HG03060 (cell line): ENCODE measurements at regions not wholly inside any gene's neighbourhood (a gene's known extent, or its start where the extent isn't known, plus 50 kb on each side); places are given as distances from the start of the nearest gene placed in this dataset.

Experiments
- ATAC-seq: cut with Tn5 transposase; IDR thresholded peaks from one replicate; pipeline ENCODE4 v1.9.1; 2021; ENCODE audit warnings: low read depth, moderate number of reproducible peaks; ENCODE audit not compliant: unreplicated experiment

DNA sequence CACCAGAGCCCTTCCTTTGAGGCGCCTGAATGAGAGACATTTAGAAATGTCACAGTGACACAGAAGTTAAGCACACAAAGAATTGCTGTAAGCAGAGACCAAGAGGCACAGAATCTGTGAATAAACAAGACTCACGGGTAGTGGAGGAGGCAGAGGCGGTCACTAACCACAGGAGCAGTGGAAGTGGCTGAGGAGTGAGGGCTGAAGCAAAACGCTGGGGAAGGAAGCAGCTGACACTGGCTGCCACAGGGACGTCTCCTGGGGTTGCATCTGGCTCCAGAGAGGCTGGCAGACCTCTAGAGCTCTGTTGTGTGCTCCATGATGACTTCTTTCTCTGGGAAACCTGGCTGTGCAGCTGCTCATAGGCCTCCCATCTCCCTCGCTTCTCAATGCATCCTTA, 65.0 kb upstream of the SLC2A12 start:
- no peak for ATAC-seq

DNA sequence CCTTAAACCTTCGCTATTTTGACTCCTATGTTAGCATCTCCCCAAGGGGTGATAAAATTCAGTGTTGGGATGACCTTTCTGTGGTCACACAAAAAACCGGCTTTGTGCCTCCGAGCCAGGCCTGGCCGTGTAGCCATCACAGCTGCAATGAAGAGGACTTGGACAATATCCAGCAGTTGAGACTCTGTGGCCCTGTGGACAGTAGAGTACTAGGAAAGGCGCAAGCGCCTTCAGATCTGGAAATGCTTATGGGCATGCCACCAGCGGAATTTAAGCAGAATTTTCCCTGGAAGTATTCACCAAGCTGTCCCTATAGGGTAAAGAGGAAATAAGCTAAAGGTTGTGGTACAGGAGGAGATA, 63.3 kb upstream of the SLC2A12 start:
- ATAC-seq = no peak

DNA sequence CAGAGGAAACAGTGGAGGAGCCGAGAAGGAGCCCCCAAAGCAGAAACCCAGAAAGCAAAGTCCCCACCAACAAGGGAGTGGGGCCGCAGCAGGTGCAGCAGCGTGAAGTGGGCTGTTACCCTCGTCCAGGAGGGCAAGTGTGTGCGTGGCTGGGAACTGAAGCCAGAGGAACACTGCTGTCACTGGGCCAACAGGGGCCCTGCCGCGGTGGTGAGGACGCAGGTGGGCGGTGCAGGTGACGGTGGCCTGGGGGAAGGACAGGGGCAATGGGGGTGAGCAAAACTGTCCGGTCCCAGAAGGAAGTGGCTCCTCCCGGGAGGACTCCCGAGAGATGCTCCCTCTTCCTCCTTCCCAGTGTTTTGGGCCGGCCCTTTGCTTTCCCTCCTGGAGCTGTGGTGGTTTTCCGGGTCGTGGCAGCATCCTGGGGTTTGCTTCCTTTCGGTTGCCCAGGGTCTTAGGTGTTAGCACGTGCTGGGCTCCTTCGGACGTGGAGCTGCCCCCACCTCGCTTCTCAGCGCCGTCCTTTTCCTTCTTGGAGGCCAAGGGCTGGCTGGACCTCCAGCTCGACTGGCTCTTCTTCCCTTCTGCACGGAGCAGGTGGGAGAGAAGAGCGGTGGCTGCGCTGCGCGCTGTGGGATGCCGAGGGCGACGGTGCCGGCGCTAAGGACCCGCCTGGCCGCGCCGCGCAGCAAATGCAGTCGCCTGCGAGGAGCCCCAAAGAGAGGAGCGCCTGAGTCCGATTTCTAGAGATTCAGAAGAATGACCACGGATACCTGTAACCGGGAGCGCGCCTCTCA, 62.7 kb upstream of the SLC2A12 start:
- no peak for ATAC-seq

DNA sequence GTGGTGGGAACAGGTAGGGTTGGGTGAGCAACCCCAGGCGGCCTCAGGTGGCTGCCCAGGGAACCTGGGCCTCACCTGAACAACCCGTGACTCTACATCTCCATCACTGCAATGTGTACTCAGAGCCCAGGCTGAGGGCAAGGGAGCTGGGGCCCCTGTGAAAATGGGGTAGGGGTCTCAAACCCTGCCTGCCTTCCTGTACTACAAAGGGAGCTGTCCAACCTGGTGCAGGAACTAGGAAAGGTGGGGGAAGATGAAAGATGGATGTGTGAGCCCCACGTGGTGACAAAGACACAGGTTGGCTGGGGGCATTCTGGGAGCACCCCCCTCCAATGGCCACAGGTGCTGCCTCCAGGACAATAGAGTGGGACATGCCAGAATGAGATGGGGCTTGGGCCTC, 62.1 kb upstream of the SLC2A12 start:
- ATAC-seq = no peak

DNA sequence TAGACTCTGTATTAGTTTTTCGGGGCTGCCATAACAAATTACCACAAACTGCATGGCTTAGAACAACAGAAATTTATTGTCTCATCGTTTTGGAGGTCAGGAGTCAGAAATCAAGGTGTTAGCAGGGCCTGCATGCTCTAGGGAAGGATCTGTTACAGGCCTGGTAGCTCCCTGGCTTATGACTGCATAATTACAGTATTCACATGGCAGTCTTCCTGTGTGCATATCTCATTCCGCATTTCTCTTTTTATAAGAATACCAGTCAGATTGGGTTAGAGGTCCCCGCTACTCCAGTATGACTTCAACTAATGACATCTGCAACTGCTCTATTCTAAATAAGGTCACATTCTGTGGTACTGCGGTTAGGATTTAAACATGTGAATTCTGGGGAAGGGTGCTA, 59.3 kb upstream of the SLC2A12 start:
- no peak for ATAC-seq

DNA sequence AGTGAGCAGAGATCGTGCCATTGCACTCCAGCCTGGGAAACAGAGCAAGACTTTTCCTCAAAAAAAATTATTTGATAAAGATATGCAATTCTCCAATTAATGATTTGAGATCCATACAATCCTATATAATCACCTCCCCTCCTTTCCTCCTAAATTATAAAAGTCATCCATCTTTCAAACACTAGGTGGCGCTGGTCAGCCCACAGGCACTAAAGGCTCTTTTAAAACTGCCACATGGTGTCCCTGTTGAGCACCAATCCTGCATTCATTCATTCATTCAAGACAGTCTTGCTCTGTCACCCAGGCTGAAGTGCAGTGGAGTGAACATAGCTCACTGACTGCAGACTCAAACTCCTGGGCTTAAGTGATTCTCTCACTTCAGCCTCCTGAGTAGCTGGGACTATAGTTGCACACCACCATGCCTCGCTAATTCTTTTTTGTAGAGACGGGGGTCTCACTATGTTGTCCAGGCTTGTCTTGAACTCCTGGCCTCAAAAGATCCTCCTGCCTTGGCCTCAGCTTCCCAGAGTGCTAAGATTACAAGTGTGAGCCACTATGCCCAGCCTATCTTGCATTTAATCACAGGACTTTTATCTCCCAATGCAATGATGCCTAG, 58.7 kb upstream of the SLC2A12 start:
- ATAC-seq = peak; percentile 48

DNA sequence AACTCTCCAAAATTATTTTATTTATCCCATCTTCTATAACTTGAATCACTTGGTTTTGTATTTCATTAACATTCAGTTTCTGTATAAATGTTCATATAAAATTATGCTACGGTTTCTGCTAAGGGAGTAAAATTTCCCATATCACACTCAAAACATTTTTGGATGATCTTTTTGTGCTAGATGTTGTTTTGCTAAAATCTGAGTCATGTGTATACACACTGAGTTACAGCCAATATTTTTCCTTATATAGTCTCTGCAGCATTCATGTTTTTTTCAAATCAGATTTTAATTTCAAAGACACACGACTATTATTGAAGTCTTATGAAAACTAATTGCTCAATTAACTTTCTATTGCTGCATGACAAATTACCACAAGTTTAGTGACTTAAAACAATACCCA, 54.3 kb upstream of the SLC2A12 start:
- ATAC-seq = no peak

DNA sequence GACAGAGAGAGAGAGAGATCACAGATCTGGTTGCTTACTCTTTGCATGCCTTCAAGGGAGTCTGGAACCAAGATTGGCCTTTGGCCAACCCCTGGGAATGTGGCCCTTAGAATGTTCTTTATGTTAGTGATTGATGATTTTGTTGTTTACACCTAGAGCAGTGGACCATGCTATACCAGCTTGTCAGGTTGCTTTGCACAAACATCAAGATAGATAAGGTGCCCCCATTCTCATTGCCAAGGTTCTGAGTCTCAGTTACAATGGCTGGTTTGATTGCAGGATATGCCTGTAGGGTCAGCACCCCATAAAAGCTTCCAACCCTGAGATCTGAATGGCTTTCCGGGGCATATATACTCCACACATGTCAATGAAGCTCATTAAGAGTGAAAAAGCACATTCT, 53.5 kb upstream of the SLC2A12 start:
- no peak for ATAC-seq

DNA sequence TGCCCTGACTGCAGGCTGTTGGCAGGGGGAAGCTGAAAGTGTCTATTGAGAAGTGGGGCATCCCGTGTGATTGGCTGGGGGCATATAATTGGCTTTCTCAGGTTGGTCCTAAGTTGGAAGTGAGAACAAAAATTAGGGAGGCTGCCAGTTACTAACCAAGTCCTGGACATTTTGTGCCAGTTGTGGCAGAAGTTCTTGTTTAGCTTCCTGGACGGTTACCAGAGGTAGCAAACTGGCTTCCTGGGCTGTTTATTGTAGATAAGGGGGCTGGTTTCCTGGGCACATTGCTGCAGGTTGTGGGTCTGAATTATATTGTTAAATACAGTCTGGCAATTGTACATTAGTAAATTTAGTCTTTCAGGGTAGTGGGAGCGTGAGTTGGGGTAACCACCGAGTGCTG, 50.6 kb upstream of the SLC2A12 start:
- no peak for ATAC-seq
